HG03196 (cell line): ENCODE measurements at regions not wholly inside any gene's neighbourhood (a gene's known extent, or its start where the extent isn't known, plus 50 kb on each side); places are given as distances from the start of the nearest gene placed in this dataset.
"Not testable (repeated sequence)": the region's sequence is repeated elsewhere in the genome, so short reads cannot be mapped to it uniquely, and the experiment has no call there.

ENCODE experiments used
- ATAC-seq: cut with Tn5 transposase; IDR thresholded peaks from one replicate; pipeline ENCODE4 v1.9.1; 2021; ENCODE audit not compliant: unreplicated experiment

DNA sequence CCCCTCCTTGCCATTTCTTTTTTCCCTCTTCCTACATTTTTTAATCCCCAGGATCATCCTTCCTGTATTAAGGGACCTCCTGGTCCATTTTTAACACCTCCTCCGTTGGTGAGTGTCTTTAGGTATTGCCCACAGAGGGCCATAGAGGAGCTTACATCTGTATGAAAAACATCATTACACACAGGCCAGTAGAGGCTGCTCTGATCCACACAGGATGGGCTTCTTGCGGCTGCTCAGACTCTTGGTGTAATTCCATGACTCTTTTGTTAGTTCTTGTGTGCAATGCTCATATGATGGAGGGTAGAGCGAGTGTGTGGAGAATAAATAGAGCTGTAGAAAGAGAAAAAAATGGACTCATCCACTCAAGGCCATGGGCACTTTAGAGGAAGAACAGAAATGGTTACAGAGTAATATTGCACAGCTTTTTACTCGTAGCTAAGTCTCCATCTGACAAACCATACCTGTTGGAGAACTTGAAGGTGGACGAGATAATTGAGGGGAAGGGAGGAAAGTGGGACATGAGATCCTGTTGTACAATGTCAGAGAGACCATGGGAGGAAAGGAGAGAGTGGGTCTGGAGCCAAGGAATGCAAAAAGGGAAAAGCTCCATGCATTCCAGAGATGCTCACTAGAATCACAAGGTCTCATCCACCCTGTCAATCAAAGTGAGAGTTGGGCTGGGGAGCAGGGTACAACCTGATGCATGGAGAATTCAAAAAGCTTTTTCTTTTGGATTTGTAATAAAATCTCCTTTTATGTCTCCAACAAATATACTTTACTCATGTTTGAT lies 129.7 kb upstream of the TNP1 start:
- no peak for ATAC-seq

- no peak for ATAC-seq
Measured at GRCh38 chr2:216987252-216987821, 127.5 kb upstream of the TNP1 start.

GRCh38 chr2:216985658-216986141 lies 125.8 kb upstream of the TNP1 start:
- ATAC-seq, result no peak

DNA sequence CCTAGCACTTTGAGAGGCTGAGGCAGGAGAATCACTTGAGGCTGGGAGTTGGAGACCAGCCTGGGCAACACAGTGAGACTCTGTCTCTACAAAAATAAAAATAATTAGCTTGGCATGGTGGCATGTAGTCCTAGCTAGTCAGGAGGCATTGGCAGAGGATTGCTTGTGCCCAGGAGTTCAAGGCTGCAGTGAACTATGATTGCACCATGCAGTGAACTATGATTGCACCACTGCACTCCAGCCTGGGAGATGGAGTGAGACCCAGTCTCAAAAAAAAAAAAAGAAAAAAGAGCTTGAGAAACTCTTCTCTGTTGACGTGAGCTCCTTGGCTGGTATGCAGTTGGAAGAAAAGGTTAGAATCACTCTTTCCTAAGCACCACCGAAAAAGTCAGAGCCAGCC lies 125.1 kb upstream of the TNP1 start:
- no peak for ATAC-seq

DNA sequence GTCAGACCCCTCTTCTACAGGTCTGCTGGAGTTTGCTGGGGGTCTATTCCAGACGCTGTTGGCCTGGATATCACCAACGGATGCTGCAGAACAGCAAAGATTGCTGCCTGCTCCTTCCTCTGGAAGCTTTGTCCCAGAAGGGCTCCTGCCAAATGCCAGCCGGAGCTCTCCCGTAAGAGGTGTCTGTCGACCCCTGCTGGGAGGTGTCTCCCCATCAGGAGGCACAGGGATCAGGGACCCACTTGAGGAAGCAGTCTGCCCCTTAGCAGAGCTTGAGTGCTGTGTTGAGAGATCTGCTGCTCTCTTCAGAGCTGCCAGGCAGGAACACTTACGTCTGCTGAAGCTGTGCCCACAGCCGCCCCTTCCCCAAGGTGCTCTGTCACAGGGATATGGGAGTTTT lies 122.1 kb upstream of the TNP1 start:
- not testable (repeated sequence) for ATAC-seq

GRCh38 chr2:216980510-216980909 lies 120.6 kb upstream of the TNP1 start:
- ATAC-seq, result not testable (repeated sequence)

DNA sequence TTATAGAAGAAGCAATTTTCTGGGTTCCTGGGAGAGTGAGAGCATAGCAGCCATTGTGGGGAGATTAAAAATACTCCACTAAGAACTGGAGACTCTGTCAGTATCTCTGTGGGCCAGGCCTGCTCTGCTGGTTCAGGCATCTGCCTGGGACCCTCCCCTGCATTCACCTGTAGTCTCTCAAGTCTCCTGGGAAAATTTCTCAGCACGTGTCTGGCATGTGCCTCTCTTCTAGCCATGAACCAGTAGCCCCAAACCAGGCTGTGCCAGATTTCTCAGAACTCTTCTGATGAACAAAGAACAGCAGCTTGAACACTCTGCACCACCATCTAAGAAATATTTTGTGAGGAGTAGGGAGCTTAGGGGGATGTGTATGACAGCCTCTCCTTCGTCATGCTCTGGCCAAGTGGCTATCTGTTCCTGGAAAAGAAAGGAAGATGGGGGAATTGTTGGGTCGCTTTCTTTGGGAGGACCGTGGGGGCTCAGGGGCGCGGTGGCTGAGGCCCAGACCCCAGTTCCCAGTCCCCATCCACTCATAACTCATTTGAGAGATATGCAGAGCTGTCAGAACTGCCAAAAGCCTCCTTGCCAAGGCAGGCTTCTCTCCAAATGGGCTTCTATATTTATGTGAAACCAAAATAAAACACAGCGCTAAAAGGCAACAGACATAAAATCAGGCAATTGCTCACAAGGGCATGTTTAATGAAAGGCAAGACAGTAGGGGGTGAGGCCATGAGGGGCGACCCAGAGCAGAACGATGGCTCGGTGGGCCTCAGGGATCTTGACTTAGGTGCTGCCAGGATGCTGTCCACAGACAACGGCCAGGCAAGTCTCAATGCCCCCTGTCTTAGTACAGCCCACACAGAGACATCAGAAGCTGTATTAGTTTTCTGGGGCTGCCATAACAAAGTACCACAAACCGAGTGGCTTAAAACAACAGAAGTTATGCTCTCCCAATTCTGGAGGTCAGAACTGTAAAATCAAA lies 114.7 kb upstream of the TNP1 start:
- no peak for ATAC-seq

DNA sequence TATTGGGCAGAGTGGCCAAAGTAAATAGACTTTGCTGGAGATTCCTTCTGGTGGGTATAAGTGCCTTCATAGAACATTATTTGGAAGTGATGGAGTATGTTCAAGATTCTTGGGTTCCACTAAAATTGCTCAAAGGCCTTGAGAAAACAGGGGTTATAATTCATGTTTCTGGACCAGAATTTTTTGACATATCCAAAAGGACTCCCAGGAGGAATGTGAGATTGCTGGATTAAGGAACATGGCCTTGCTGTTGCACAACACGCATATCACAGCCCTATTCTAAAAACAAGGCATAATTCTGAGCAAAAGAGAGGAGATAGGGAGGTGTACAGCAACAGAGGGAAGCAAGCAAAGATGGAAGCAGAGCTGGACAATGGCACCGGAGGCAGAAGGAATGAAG lies 111.7 kb upstream of the TNP1 start:
- ATAC-seq, result no peak

- ATAC-seq, result no peak
Measured at GRCh38 chr2:216970359-216970915, 110.6 kb upstream of the TNP1 start.

- ATAC-seq, result no peak
Measured at GRCh38 chr2:216967889-216968288, 108.0 kb upstream of the TNP1 start.

- ATAC-seq, result no peak
Measured at GRCh38 chr2:216960671-216961268, 100.9 kb upstream of the TNP1 start.

DNA sequence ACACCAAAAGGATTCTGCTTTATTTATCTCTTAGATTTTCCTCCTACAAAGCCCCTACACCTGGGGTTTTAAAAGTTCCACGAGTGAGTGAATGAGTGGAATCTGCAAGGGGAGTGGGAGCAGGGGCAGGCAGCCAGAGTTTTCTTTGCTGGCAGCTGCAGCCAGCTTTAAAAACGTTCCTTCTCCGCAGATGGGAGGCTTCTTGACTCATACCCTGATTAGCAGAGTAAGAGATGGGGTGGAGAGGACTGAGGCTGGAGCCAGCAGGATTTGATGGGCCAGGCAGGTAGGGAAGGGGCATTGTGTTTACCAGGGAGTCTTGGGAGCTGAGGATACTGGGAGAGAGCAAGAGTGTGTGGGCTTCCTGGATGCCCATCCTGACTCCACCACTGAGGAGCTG lies 99.6 kb upstream of the TNP1 start:
- ATAC-seq, result no peak

GRCh38 chr2:216956820-216957493 lies 97.1 kb upstream of the TNP1 start:
- no peak for ATAC-seq

DNA sequence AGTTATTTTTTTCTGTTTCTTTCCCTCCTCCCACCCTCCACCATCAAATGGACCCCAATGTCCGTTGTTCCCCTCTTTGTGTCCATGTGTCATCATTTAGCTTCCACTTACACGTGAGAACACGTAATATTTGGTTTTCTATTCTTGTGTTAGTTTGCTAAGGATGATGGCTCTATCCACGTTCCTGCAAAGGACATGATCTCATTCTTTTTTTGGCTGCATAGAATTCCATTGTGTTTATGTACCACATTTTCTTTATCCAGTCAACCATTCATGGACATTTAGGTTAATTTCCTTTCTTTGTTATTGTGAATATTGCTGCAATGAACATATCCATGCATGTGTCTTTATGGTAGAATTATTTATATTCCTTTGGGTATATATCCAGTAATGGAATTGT lies 91.3 kb upstream of the TNP1 start:
- ATAC-seq, result no peak

- no peak for ATAC-seq
Measured at GRCh38 chr2:216950547-216950946, 90.7 kb upstream of the TNP1 start.

- ATAC-seq, result no peak
Measured at GRCh38 chr2:216949700-216950413, 90.0 kb upstream of the TNP1 start.

GRCh38 chr2:216947055-216947454 lies 87.2 kb upstream of the TNP1 start:
- ATAC-seq, result no peak

DNA sequence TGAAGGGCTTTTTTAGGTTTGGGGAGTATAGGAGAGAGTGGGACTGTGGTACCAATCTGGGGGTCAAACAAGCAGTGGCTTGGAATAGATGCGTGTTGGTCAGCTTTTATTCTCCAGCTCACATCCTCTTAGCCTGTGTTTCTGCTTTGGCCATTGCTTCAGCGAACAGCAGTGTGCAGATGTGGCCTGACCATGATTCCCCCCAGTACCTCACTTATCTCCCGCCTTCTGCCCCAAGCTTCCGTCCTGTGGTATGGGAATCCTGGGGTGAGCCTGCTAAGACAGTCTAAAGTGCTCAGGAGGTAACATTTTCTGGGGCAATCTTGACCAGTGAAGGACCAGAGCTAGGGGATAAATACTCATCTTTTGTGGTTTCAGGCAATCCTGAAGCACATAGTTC lies 84.9 kb upstream of the TNP1 start:
- ATAC-seq, result no peak

GRCh38 chr2:216943109-216943508 lies 83.2 kb upstream of the TNP1 start:
- no peak for ATAC-seq

- ATAC-seq, result no peak
Measured at GRCh38 chr2:216942465-216942864, 82.6 kb upstream of the TNP1 start.
